SH-SY5Y (cell line): ENCODE measurements at regions not wholly inside any gene's neighbourhood (a gene's known extent, or its start where the extent isn't known, plus 50 kb on each side); places are given as distances from the start of the nearest gene placed in this dataset.

Experiments
- GATA2 ChIP-seq: IDR thresholded peaks from 2 replicates; pipeline ENCODE4 v1.6.1; 2011; ENCODE audit warnings: mild to moderate bottlenecking, low read depth, low read length
- GATA3 ChIP-seq: IDR thresholded peaks from 2 replicates; pipeline ENCODE4 v1.6.1; 2011; ENCODE audit warnings: low read depth, mild to moderate bottlenecking, low read length, moderate library complexity

- TF ChIP-seq GATA2 (no peak), GATA3 (no peak)
These were observed 411.5 kb upstream of the SMIM21 start for GRCh38 chr18:75839041-75839440.
